H9 (cell line): ENCODE measurements at regions not wholly inside any gene's neighbourhood (a gene's known extent, or its start where the extent isn't known, plus 50 kb on each side); places are given as distances from the start of the nearest gene placed in this dataset.

Experiments
- DNase-seq: peaks from one replicate; pipeline ENCODE4 v3.0.0-alpha.2; 2017
- H2AFZ ChIP-seq: one replicate; pipeline ENCODE4 v1.6.1; 2013; ENCODE audit warnings: mild to moderate bottlenecking, low read length, control low read depth, moderate library complexity
- H2AK5ac ChIP-seq: 2 replicates; pipeline ENCODE4 v1.6.1; 2013; ENCODE audit warnings: low read length, control low read depth, mixed read lengths; ENCODE audit not compliant: insufficient read length
- H2BK120ac ChIP-seq: one replicate; pipeline ENCODE4 v1.6.1; 2013; ENCODE audit warnings: low read depth, mild to moderate bottlenecking, low read length, control low read depth, inconsistent platforms; ENCODE audit not compliant: poor library complexity, severe bottlenecking
- H2BK12ac ChIP-seq: 2 replicates; pipeline ENCODE4 v1.6.1; 2013; ENCODE audit warnings: low read length, control low read depth, mixed read lengths, low read depth; ENCODE audit not compliant: insufficient read length
- H2BK15ac ChIP-seq: 2 replicates; pipeline ENCODE4 v1.6.1; 2013; ENCODE audit warnings: low read depth, low read length, control low read depth
- H2BK20ac ChIP-seq: one replicate; pipeline ENCODE4 v1.6.1; 2013; ENCODE audit warnings: low read depth, mild to moderate bottlenecking, low read length, control low read depth, inconsistent platforms; ENCODE audit not compliant: poor library complexity, severe bottlenecking
- H2BK5ac ChIP-seq: 2 replicates; pipeline ENCODE4 v1.6.1; 2013; ENCODE audit warnings: low read length, control low read depth, mixed read lengths; ENCODE audit not compliant: insufficient read length
- H3K14ac ChIP-seq: 2 replicates; pipeline ENCODE4 v1.6.1; 2013; ENCODE audit warnings: low read length, control low read depth; ENCODE audit not compliant: insufficient read depth
- H3K18ac ChIP-seq: 2 replicates; pipeline ENCODE4 v1.6.1; 2013; ENCODE audit warnings: low read depth, mild to moderate bottlenecking, mixed read lengths, low read length, control low read depth; ENCODE audit not compliant: insufficient read length
- H3K23ac ChIP-seq: 2 replicates; pipeline ENCODE4 v1.6.1; 2013; ENCODE audit warnings: low read length, control low read depth, mixed read lengths, low read depth; ENCODE audit not compliant: insufficient read length
- H3K23me2 ChIP-seq: 2 replicates; pipeline ENCODE4 v1.6.1; 2013; ENCODE audit warnings: low read depth, mild to moderate bottlenecking, mixed read lengths, low read length, control low read depth; ENCODE audit not compliant: insufficient read length, poor library complexity, severe bottlenecking
- H3K27ac ChIP-seq: 2 replicates; pipeline ENCODE4 v1.5.1; 2013; ENCODE audit warnings: low read length, control low read depth, mixed read lengths, low read depth; ENCODE audit not compliant: insufficient read length
- H3K27me3 ChIP-seq: 2 replicates; pipeline ENCODE4 v1.6.1; 2013; ENCODE audit warnings: low read length, control low read depth, inconsistent platforms; ENCODE audit not compliant: insufficient read depth
- H3K4ac ChIP-seq: 2 replicates; pipeline ENCODE4 v1.6.1; 2013; ENCODE audit warnings: low read depth, mild to moderate bottlenecking, control low read depth, inconsistent platforms, low read length, moderate library complexity
- H3K4me1 ChIP-seq: 2 replicates; pipeline ENCODE4 v1.6.1; 2013; ENCODE audit warnings: low read length, control low read depth, inconsistent platforms; ENCODE audit not compliant: insufficient read depth
- H3K4me2 ChIP-seq: 2 replicates; pipeline ENCODE4 v1.6.1; 2013; ENCODE audit warnings: low read length, control low read depth, mixed read lengths; ENCODE audit not compliant: insufficient read length, insufficient read depth
- H3K56ac ChIP-seq: 2 replicates; pipeline ENCODE4 v1.6.1; 2013; ENCODE audit warnings: low read depth, mild to moderate bottlenecking, mixed read lengths, low read length, control low read depth; ENCODE audit not compliant: insufficient read length
- H3K79me1 ChIP-seq: 2 replicates; pipeline ENCODE4 v1.6.1; 2013; ENCODE audit warnings: low read depth, mild to moderate bottlenecking, moderate library complexity, low read length, control low read depth, inconsistent platforms; ENCODE audit not compliant: insufficient read depth, poor library complexity, severe bottlenecking
- H3K79me2 ChIP-seq: 2 replicates; pipeline ENCODE4 v1.6.1; 2013; ENCODE audit warnings: low read length, control low read depth, inconsistent platforms; ENCODE audit not compliant: insufficient read depth
- H3K9ac ChIP-seq: 2 replicates; pipeline ENCODE4 v1.6.1; 2013; ENCODE audit warnings: low read length, control low read depth, mixed read lengths; ENCODE audit not compliant: insufficient read length; ENCODE audit errors: extremely low read depth
- H3K9me3 ChIP-seq: one replicate; pipeline ENCODE4 v1.6.1; 2013; ENCODE audit warnings: low read depth, low read length, inconsistent platforms; ENCODE audit not compliant: control insufficient read depth
- H3T11ph ChIP-seq: one replicate; pipeline ENCODE4 v1.6.1; 2013; ENCODE audit warnings: mild to moderate bottlenecking, low read length, control low read depth, inconsistent platforms
- H4K20me1 ChIP-seq: one replicate; pipeline ENCODE4 v1.6.1; 2013; ENCODE audit not compliant: control insufficient read depth, insufficient read length, insufficient read depth
- H4K5ac ChIP-seq: 2 replicates; pipeline ENCODE4 v1.6.1; 2013; ENCODE audit warnings: low read depth, mild to moderate bottlenecking, mixed read lengths, low read length, control low read depth; ENCODE audit not compliant: insufficient read length
- H4K8ac ChIP-seq: replicated peaks from 2 replicates; pipeline ENCODE4 v1.6.1; 2013; ENCODE audit warnings: low read length, control low read depth, mixed read lengths, low read depth; ENCODE audit not compliant: insufficient read length
- H4K91ac ChIP-seq: 2 replicates; pipeline ENCODE4 v1.6.1; 2013; ENCODE audit warnings: low read depth, mild to moderate bottlenecking, moderate library complexity, mixed read lengths, low read length, control low read depth; ENCODE audit not compliant: insufficient read length
- H3K27ac Mint-ChIP-seq, 3 experiments: 2 replicates in 2 of 3; 3 replicates in 1 of 3; pipeline ENCODE4 v1.8.0; 2020 to 2021; ENCODE audit warnings: mixed read lengths in 3 of 3, mild to moderate bottlenecking in 1 of 3, moderate library complexity in 1 of 3
- H3K27me3 Mint-ChIP-seq: 2 replicates; pipeline ENCODE4 v1.8.0; 2021; ENCODE audit warnings: low read depth, mild to moderate bottlenecking, moderate library complexity, mixed read lengths
- H3K36me3 Mint-ChIP-seq, 3 experiments: 2 replicates in 2 of 3; 3 replicates in 1 of 3; pipeline ENCODE4 v1.8.0; 2020 to 2021; ENCODE audit warnings: low read depth in 3 of 3, mixed read lengths in 3 of 3; ENCODE audit not compliant: insufficient read depth in 1 of 3
- H3K4me1 Mint-ChIP-seq, 2 experiments: 2 replicates each; pipeline ENCODE4 v1.8.0; 2020; ENCODE audit warnings: mixed read lengths in 2 of 2
- H3K4me3 Mint-ChIP-seq, 2 experiments: 2 replicates in 1 of 2; 3 replicates in 1 of 2; pipeline ENCODE4 v1.8.0; 2020 to 2021; ENCODE audit warnings: mild to moderate bottlenecking in 2 of 2, mixed read lengths in 2 of 2, moderate library complexity in 1 of 2
- H3K9me3 Mint-ChIP-seq, 2 experiments: 2 replicates in 1 of 2; 3 replicates in 1 of 2; pipeline ENCODE4 v1.8.0; 2020; ENCODE audit warnings: mild to moderate bottlenecking in 2 of 2, mixed read lengths in 2 of 2, moderate library complexity in 1 of 2
- WGBS: extraction: QIAGEN DNeasy Blood & Tissue Kit; methylation state at CpG from one replicate; pipeline ENCODE4 v1.1.7; 2013; ENCODE audit warnings: missing lambda C conversion rate, low lambda C conversion rate, mixed read lengths; ENCODE audit not compliant: insufficient read length; ENCODE audit errors: extremely low coverage; 5-methylcytosine and 5-hydroxymethylcytosine counted together
- TF ChIP-seq, protein P1 (sequence below): fragments of 200-600 bp; sonication (generic); conservative IDR thresholded peaks from 3 replicates; pipeline ENCODE4 v1.8.0; 2021; ENCODE audit warnings: antibody characterized with exemption, mild to moderate bottlenecking

GRCh38 chr21:26777166-26777565 is 68.0 kb downstream of the ADAMTS1 start:
- H3K27ac ChIP-seq: no peak overlapping the region
- no peaks in the 10 kb centered on the region for H3K79me2 ChIP-seq
- H3K4me1 ChIP-seq: no peaks in the 10 kb centered on the region
- no peaks in the 10 kb centered on the region for H3K9me3 ChIP-seq
- peaks cover 0 to 4% of the 10 kb centered on the region in 2 experiments; a peak in 3 of 4 replicates for H3K4me1 Mint-ChIP-seq
- no peak overlapping the region for H3K4ac ChIP-seq
- no peak overlapping the region for H2BK5ac ChIP-seq
- H2BK20ac ChIP-seq: no peak overlapping the region
- H3K4me3 Mint-ChIP-seq: no peak overlapping the region
- no peak overlapping the region for H3K23ac ChIP-seq
- no peak overlapping the region for H2BK12ac ChIP-seq
- H3K14ac ChIP-seq: no peak overlapping the region
- H3K4me2 ChIP-seq: no peak overlapping the region
- peaks cover 0 to 3% (median 0%) of the 10 kb centered on the region in 3 experiments; a peak in 1 of 7 replicates for H3K36me3 Mint-ChIP-seq
- no peak overlapping the region for H3T11ph ChIP-seq
- H3K27ac Mint-ChIP-seq: no peak overlapping the region
- H3K23me2 ChIP-seq: no peaks in the 10 kb centered on the region
- no peak overlapping the region for H2AFZ ChIP-seq
- no CpG with 5 or more reads among the region's 5 CpGs for WGBS
- H4K91ac ChIP-seq: no peak overlapping the region
- H4K8ac ChIP-seq: no peak overlapping the region
- no peak overlapping the region for H2AK5ac ChIP-seq
- no peaks in the 10 kb centered on the region for H3K27me3 ChIP-seq
- no peak overlapping the region for H2BK120ac ChIP-seq
- no peak overlapping the region for H3K56ac ChIP-seq
- H3K27me3 Mint-ChIP-seq: no peaks in the 10 kb centered on the region; the same call in 1 of the 2 replicates
- TF ChIP-seq, protein P1, sequence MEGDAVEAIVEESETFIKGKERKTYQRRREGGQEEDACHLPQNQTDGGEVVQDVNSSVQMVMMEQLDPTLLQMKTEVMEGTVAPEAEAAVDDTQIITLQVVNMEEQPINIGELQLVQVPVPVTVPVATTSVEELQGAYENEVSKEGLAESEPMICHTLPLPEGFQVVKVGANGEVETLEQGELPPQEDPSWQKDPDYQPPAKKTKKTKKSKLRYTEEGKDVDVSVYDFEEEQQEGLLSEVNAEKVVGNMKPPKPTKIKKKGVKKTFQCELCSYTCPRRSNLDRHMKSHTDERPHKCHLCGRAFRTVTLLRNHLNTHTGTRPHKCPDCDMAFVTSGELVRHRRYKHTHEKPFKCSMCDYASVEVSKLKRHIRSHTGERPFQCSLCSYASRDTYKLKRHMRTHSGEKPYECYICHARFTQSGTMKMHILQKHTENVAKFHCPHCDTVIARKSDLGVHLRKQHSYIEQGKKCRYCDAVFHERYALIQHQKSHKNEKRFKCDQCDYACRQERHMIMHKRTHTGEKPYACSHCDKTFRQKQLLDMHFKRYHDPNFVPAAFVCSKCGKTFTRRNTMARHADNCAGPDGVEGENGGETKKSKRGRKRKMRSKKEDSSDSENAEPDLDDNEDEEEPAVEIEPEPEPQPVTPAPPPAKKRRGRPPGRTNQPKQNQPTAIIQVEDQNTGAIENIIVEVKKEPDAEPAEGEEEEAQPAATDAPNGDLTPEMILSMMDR: no peak
- 0 out of 5 replicates have a peak, but pooled peaks cover 2 to 3% of the 10 kb centered on the region in 2 experiments for H3K9me3 Mint-ChIP-seq
- H4K5ac ChIP-seq: no peak overlapping the region
- no peak overlapping the region for H3K18ac ChIP-seq
- H2BK15ac ChIP-seq: no peak overlapping the region
- no peaks in the 10 kb centered on the region for H4K20me1 ChIP-seq
- no peaks in the 10 kb centered on the region for H3K79me1 ChIP-seq
- no peak overlapping the region for H3K9ac ChIP-seq
- DNase-seq: no peak
